ENCODE measurements at regions not wholly inside any gene's neighbourhood (a gene's known extent, or its start where the extent isn't known, plus 50 kb on each side); places are given as distances from the start of the nearest gene placed in this dataset.

GRCh38 chr4:130054908-130055307, 959.0 kb downstream of the C4orf33 start:
- TF ChIP-seq CTCF (IDR thresholded peaks at IDR 0.05) (no peak), POLR2A (IDR thresholded peaks at IDR 0.05) (no peak)
